Right lobe of liver (tissue), 6 donors: ENCODE measurements at regions not wholly inside any gene's neighbourhood (a gene's known extent, or its start where the extent isn't known, plus 50 kb on each side); places are given as distances from the start of the nearest gene placed in this dataset.
"Not testable (repeated sequence)": the region's sequence is repeated elsewhere in the genome, so short reads cannot be mapped to it uniquely, and the experiment has no call there.

ENCODE experiments used
- ATAC-seq, 4 donors: fragments of 200-7000 bp; cut with Tn5 transposase; one replicate each; pipeline ENCODE4 v1.9.1; 2020; ENCODE audit warnings: mild to moderate bottlenecking in 4 of 4, moderate library complexity in 4 of 4
- DNase-seq, 3 donors: peaks; one replicate each; pipeline ENCODE4 v3.0.0-alpha.2; 2020
- H3K27ac ChIP-seq, 3 donors: fragments of 200-600 bp; one replicate each; pipeline ENCODE4 v1.8.0; 2022
- H3K27me3 ChIP-seq, 2 donors: fragments of 200-600 bp; one replicate each; pipeline ENCODE4 v1.8.0; 2022
- H3K36me3 ChIP-seq, 4 donors: fragments of 200-600 bp; sonication (generic) in 1 of 4; one replicate each; pipeline versions ENCODE4 v1.5.1 to v1.8.0; 2017 to 2022; ENCODE audit warnings: control low read depth in 1 of 4
- H3K4me1 ChIP-seq, 4 donors: fragments of 200-600 bp; sonication (generic) in 1 of 4; one replicate each; pipeline versions ENCODE4 v1.5.1 to v1.8.0; 2017 to 2022; ENCODE audit warnings: control low read depth in 1 of 4
- H3K4me3 ChIP-seq, 3 donors: fragments of 200-600 bp; one replicate each; pipeline ENCODE4 v1.8.0; 2022
- H3K9me3 ChIP-seq, 4 donors: fragments of 200-600 bp; sonication (generic) in 1 of 4; one replicate each; pipeline versions ENCODE4 v1.5.1 to v1.8.0; 2017 to 2022; ENCODE audit warnings: control low read depth in 1 of 4
- POLR2A ChIP-seq: fragments of 450-650 bp; IDR thresholded peaks from one replicate; pipeline ENCODE4 v1.6.1; 2017; ENCODE audit warnings: antibody characterized with exemption, mild to moderate bottlenecking
- WGBS: methylation state at CpG from one replicate; pipeline ENCODE4 v1.1.6; 2018; ENCODE audit warnings: low coverage, low lambda C conversion rate; ENCODE audit not compliant: insufficient coverage; ENCODE audit errors: missing lambda C conversion rate; 5-methylcytosine and 5-hydroxymethylcytosine counted together
- intact Hi-C, 2 donors: fragments of 100-400 bp; cut with DNase I; formaldehyde crosslinking; loops; one replicate each; pipeline versions ENCODE4 v1.11.2 to v1.14.1; 2022
- TF ChIP-seq, protein P1 (sequence below), 4 donors: fragments of 200-600 bp in 3 of 4; fragments of 450-650 bp in 1 of 4; IDR thresholded peaks; one replicate each; pipeline versions ENCODE4 v1.5.1 to v1.8.0; 2016 to 2022; ENCODE audit warnings: antibody characterized with exemption in 4 of 4, mild to moderate bottlenecking in 2 of 4
- donor health status: DM: no; HTN: yes; CAD: no.
- donor health status: DM: no; HTN: no; CAD: no.
- donor health status: DM: no; HTN: no; CAD: no.
- donor health status: DM: no; HTN: yes; CAD: no.
- donor health status: DM: no; HTN: yes; CAD: no.

- Histone ChIP-seq H3K27me3 (no peaks in the 10 kb centered on the region), H3K27ac (no peak overlapping the region), H3K4me3 (no peak overlapping the region), H3K9me3 (no peaks in the 10 kb centered on the region), H3K36me3 (no peaks in the 10 kb centered on the region), H3K4me1 (no peaks in the 10 kb centered on the region)
- DNase-seq (no peak), ATAC-seq (no peak)
- 58% methylated on average over 3 of the region's 4 CpGs for WGBS
- no peak for TF ChIP-seq POLR2A
- TF ChIP-seq, protein P1, sequence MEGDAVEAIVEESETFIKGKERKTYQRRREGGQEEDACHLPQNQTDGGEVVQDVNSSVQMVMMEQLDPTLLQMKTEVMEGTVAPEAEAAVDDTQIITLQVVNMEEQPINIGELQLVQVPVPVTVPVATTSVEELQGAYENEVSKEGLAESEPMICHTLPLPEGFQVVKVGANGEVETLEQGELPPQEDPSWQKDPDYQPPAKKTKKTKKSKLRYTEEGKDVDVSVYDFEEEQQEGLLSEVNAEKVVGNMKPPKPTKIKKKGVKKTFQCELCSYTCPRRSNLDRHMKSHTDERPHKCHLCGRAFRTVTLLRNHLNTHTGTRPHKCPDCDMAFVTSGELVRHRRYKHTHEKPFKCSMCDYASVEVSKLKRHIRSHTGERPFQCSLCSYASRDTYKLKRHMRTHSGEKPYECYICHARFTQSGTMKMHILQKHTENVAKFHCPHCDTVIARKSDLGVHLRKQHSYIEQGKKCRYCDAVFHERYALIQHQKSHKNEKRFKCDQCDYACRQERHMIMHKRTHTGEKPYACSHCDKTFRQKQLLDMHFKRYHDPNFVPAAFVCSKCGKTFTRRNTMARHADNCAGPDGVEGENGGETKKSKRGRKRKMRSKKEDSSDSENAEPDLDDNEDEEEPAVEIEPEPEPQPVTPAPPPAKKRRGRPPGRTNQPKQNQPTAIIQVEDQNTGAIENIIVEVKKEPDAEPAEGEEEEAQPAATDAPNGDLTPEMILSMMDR (IDR thresholded peaks at IDR 0.05): peak in 2 of 4 donors; percentile 9 to 12
- intact Hi-C loops: no loop called here
Measured at GRCh38 chr9:102428305-102428704, 566.8 kb upstream of the CYLC2 start.

DNA sequence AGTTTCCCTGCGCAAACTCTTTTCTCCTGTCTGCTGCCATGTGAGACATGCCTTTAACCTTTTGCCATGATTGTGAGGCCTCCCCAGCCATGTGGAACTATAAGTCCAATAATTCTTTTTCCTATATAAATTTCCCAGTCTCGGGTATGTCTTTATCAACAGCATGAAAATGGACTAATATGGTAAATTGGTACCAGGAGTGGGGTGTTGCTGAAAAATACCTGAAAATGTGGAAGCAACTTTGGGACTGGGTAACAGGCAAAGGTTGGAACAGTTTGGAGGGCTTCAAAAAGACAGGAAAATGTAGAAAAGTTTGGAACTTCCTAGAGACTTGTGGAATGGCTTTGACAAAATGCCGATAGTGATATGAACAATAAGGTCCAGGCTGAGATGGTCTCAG lies 578.9 kb upstream of the CYLC2 start:
- H3K36me3 ChIP-seq, H3K27me3 ChIP-seq, H3K27ac ChIP-seq, DNase-seq, intact Hi-C loops, H3K4me1 ChIP-seq, H3K4me3 ChIP-seq, ATAC-seq, H3K9me3 ChIP-seq: not testable (repeated sequence)
- WGBS: 60% methylated on average over 3 of the region's 3 CpGs

GRCh38 chr9:102405218-102405867 lies 589.8 kb upstream of the CYLC2 start:
- no peaks in the 10 kb centered on the region for H3K4me1 ChIP-seq
- intact Hi-C loops: no loop called here
- H3K4me3 ChIP-seq: no peak overlapping the region
- no peaks in the 10 kb centered on the region for H3K36me3 ChIP-seq
- H3K27ac ChIP-seq: no peak overlapping the region
- ATAC-seq: no peak
- H3K27me3 ChIP-seq: no peaks in the 10 kb centered on the region
- H3K9me3 ChIP-seq: no peaks in the 10 kb centered on the region
- no peak for DNase-seq
- TF ChIP-seq, protein P1 (IDR thresholded peaks at IDR 0.05): no peak
- TF ChIP-seq POLR2A: no peak
- 64% methylated on average over 5 of the region's 5 CpGs for WGBS

DNA sequence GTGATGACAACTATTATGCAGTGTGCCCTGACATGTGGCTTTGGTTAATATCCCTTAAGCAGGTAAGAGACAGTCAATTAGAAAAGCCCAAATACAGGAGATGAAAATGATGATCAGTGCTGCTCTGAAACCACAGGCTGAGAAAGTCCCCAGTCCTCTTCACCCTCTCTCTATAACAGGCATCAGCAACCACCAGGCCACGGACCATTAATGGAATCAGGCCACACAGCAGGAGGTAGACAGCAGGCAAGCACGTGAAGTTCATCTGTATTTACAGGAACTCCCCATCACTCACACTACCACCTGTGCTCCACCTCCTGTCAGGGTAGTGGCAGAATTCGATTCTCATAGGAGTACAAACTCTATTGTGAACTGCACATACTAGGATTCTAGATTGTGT lies 591.6 kb upstream of the CYLC2 start:
- TF ChIP-seq, protein P1 (IDR thresholded peaks at IDR 0.05): no peak
- TF ChIP-seq POLR2A: no peak
- Histone ChIP-seq H3K4me3 (no peak overlapping the region), H3K27ac (no peak overlapping the region), H3K27me3 (no peaks in the 10 kb centered on the region), H3K4me1 (no peaks in the 10 kb centered on the region), H3K9me3 (no peaks in the 10 kb centered on the region), H3K36me3 (no peaks in the 10 kb centered on the region)
- DNase-seq (no peak), ATAC-seq (no peak)
- WGBS: 43% methylated on average over 3 of the region's 3 CpGs
- intact Hi-C loops: no loop called here

- H3K9me3 ChIP-seq: no peaks in the 10 kb centered on the region
- no peak overlapping the region for H3K4me3 ChIP-seq
- no peak for TF ChIP-seq POLR2A
- TF ChIP-seq, protein P1 (IDR thresholded peaks at IDR 0.05): no peak
- H3K27me3 ChIP-seq: no peaks in the 10 kb centered on the region
- no peaks in the 10 kb centered on the region for H3K4me1 ChIP-seq
- DNase-seq: no peak
- intact Hi-C loops: no loop called here
- no peak for ATAC-seq
- H3K36me3 ChIP-seq: no peaks in the 10 kb centered on the region
- no peak overlapping the region for H3K27ac ChIP-seq
Measured at GRCh38 chr9:102398205-102398604, 596.9 kb upstream of the CYLC2 start.

- H3K4me1 ChIP-seq, DNase-seq, H3K9me3 ChIP-seq, H3K4me3 ChIP-seq, H3K27me3 ChIP-seq, intact Hi-C loops, ATAC-seq, H3K27ac ChIP-seq, H3K36me3 ChIP-seq: not testable (repeated sequence)
- WGBS: 50% methylated on average over 2 of the region's 2 CpGs
Measured at GRCh38 chr9:102385620-102386019, 609.5 kb upstream of the CYLC2 start.
